ENCODE measurements at regions not wholly inside any gene's neighbourhood (a gene's known extent, or its start where the extent isn't known, plus 50 kb on each side); places are given as distances from the start of the nearest gene placed in this dataset.
"Not testable (repeated sequence)": the region's sequence is repeated elsewhere in the genome, so short reads cannot be mapped to it uniquely, and the experiment has no call there.

DNA sequence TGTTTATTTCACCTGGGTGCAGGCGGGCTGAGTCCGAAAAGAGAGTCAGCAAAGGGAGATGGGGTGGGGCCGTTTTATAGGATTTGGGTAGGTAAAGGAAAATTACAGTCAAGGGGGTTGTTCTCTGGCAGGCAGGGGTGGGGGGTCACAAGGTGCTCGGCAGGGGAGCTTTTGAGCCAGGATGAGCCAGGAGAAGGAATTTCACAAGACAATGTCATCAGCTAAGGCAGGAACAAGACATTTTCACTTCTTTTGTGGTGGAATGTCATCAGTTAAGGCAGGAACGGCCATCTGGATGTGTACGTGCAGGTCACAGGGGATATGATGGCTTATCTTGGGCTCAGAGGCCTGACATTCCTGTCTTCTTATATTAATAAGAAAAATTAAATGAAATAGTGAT, 115.8 kb upstream of the KCNJ3 start:
- not testable (repeated sequence) for DNase-seq (ENCODE audit: low read depth)

DNA sequence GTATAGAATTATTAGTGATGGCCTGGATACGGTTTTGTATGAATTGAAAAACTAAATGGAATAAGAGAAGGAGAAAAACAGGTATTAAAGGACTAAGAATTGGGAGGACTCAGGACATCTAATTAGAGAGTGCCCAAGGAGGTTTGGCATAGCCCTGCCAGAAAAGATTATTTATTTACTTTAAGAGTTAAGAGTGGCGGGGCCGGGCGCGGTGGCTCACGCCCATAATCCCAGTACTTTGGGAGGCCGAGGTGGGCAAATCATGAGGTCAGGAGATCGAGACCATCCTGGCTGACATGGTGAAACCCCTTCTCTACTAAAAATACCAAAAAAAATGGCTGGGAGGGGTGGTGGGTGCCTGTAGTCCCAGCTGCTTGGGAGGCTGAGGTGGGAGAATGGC, 115.2 kb upstream of the KCNJ3 start:
- DNase-seq (ENCODE audit: low read depth), result not testable (repeated sequence)

DNA sequence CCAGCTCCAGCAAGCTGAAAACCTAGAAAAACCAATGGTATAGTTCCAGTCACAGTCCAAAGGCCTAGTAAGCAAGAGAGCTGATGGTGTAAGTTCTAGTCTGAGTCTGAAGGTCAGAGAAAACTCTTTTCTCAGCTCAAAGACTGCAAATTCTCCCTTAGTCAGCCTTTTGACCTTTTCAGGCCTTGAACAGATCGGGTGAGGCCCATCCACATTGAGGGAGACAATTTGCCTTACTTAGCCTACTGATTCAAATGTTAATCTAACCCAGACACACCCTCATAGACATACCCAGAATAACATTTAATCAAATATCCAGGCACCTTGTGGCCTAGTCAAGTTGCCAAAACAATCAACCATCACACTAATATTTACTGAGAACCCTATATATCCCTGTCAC, 110.8 kb upstream of the KCNJ3 start:
- DNase-seq (ENCODE audit: low read depth), result no peak

DNA sequence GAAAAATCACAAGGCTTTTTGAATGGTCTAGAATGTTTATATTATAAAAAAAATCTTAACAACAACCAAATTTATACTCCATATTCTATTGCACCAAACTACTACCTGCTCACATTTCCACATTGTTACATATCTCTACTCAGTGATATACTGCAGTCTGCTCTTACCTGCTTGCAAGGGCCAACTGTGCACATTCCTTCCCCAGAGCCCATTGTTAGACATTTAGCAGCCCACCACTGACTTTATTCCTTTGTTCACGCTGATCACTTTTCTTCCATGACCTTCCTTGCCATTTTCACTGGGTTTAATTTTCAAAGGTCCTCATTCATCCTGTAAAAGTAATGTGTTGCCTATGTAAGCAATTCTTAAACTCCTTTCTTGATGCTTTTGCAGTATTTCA, 109.7 kb upstream of the KCNJ3 start:
- DNase-seq (ENCODE audit: low read depth), result no peak

DNA sequence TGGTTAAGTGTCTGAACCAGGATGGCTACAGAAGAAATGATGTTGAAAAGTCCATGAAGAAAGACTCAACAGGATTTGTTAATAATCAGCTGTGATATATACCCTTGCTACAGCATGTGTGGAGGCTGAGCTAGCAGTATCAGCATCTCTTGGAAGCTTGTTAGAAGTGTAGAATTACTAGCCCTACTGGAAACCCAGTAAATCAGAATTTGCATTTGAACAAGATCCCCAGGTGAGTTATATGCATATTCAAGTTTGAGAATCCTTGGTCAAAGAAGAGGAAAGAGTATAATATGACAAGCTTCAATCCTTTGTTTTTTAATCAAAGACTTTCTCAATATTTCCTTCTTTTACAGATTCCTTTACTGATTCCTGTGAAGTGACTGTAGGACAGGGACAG, 109.0 kb upstream of the KCNJ3 start:
- no peak for DNase-seq (ENCODE audit: low read depth)

DNA sequence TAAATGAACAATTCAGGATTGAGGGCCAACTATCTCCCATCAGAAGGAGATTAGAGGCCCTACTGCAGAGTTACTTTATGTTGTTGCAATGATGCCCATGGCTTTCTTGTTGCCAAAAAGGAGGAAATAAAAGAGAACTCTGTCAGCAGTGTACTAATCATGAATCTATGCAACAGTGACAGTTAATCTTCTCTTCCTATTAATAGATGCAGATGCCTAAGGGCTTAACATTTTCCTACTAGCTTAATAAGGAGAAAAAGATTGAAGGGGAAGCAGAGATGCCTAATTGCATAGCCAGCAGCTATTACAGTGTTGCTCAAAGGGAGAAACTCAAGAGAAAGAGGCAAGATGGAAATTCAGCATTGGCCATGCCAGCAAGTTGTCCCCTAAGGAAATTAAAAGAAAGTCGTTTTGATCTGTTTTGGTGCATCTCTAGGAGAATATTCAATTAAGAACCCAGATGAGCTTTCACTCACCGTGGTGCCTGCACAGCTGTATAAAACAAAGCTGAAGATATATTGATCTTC, 107.1 kb upstream of the KCNJ3 start:
- no peak for DNase-seq (ENCODE audit: low read depth)

DNA sequence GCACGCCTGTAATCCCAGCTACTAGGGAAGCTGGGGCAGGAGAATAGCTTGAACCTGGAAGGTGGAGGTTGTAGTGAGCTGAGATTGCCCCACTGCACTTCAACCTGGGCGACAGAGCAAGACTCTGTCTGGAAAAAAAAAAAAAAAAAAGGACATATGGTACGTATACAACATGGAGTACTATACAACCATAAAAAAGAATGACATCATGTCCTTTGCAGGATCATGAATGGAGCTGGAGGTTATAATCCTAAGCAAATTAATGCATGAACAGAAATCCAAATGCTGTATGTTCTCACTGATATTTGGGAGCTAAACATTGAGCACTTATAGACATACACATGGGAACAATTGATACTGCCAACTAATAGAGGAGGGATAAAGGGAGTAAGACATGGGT, 99.3 kb upstream of the KCNJ3 start:
- no peak for DNase-seq (ENCODE audit: low read depth)

DNA sequence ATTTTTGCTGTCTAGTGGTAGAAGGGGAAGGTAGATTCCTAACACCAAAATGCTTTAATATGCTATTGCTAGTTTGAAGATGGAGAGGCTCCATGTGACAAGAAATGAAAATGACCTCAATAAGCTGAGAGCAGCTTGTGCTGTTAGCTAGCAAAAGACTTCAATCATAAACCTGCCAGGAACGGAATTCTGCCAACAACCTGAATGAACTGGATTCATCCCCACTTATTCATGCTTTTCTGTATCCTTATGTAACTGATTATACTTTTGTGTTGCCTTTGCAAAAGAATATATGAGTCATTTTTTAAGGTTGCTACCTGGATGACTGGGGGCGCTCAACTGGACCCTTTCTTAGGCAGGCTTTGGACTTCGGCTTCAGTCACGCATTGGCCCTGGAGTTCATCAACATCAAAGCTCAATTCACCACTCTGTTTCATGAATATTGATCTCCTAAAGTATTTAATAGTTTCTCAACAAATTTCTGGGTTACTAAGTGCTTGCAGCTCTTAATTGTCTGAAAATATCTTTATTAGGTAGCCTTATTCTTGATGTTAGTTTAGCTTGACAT, 97.5 kb upstream of the KCNJ3 start:
- no peak for DNase-seq (ENCODE audit: low read depth)

DNA sequence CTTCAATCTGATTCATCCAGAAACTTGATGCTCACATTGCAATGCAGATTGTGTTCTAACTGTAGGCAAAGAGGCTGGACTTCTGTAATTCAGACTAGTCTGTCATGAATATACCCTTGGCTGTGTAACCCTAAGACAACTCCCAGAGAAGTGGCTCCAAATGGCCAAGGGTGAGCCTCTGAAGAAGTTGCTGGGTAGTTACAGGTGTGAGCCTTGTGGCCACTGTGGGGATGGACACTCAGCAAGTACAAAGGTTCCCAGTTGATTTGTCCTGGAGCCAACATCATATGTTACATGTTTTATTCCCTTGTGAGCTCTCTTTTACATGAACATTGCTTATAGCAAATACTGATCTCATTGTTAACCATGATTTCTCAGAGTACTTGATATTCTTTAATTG, 94.8 kb upstream of the KCNJ3 start:
- DNase-seq (ENCODE audit: low read depth), result no peak

DNA sequence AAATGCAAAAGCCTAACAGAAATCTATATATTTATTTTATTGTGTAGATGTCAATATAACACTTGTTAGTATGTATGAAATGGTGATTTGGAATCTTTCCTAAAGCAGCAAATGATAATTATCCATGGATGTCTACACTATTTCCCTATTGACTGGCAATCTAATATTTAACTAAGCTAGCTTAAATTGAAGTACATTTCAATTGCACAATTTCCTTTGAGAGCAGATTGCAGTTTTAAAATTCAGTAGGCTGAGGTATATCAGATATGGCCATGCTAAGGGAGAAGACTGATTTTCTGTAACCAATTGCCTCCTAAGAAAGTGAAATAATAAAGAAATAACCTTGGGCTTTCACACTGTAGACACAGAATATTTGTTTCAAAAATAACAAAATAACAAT, 90.1 kb upstream of the KCNJ3 start:
- DNase-seq (ENCODE audit: low read depth), result no peak

DNA sequence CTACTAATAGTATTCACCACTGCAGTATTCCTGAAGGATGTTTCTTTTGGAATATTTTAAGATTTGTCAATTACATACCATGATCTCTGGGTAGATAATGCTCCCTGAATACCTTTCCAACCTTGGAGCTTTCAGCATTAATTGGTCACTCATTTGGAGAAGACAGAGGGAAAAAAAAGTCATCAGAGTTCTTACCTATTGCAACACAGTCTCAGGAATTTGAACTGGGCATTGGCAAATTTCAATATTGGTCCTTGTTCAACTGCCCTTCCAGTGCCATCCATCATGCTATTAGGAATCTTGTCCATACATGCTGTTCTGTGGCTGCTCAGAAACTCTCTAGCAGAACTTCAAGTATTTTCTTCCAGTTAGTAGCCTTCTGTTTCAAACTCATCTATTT, 83.6 kb upstream of the KCNJ3 start:
- no peak for DNase-seq (ENCODE audit: low read depth)

DNA sequence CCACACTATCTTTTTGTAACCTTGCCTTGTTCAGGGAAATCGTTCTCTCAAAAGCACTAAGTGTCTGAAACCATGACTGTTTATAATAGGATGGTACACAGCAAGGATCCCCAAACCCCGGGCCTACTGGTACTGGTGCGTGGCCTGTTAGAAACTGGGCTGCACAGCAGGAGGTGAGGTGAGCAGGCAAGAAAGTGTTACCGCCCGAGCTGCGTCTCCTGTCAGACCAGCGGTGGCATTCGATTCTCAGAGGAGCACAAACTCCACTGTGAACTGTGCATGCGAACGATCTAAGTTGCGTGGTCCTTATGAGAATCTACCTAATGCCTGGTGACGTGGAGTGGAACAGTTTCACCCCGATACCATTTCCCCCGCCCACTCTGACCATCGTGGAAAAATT, 81.8 kb upstream of the KCNJ3 start:
- DNase-seq (ENCODE audit: low read depth), result no peak

DNA sequence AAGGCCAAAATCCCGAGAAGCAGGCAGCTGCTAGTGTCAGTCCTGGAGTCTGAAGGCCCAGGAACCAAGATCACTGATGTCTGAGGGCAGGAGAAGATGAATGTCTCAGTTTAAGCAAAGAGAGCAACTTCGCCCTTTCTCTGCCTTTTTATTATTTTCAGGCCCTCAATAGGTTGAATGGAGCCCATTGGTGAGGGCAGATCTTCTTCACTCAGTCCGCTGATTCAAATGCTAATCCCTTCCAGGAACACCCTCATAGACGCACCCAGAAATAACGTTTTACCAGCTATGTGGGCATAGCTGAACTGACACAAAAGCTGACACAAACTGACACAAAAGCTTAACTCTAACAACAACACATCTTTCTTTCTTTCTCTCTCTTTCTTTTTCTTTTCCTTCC, 78.0 kb upstream of the KCNJ3 start:
- no peak for DNase-seq (ENCODE audit: low read depth)

DNA sequence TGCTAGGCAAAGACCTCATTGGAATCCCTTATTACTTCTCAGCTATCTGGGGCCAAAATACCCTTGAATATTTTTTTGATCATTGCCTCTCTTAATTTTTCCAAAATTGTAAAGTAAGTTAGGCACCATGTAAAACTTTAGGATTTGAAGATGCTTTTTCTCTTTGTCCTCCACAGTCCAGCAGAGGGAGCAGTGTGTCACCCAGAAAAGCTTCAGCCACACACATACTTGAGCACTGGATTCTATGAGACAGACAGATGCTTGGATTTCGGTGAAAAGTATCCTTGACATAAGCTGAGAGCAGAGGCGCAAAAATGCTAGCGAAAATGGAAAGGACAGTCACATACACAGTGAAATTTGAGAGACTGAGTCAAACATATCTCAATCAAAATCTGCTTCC, 74.7 kb upstream of the KCNJ3 start:
- peak; percentile 35 for DNase-seq (ENCODE audit: low read depth)

DNA sequence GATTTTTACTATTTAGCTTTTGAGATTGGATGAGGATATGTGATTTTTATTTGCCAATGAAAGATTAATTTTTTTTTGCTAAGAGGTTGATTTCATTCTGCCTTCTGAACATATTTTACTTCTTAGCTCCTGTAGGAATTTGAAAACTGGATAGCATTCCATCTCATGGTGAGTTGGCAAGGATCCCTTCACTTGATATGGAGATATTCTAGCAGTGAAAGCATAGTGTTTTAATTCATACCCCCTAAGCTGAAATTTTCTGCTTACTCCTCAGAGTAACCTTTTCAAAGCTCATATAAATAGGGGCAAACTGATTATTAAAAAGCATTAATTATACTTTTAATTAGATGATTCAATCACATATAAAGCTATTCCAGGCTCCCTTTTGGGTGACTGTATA, 61.0 kb upstream of the KCNJ3 start:
- DNase-seq (ENCODE audit: low read depth), result peak; percentile 0

DNA sequence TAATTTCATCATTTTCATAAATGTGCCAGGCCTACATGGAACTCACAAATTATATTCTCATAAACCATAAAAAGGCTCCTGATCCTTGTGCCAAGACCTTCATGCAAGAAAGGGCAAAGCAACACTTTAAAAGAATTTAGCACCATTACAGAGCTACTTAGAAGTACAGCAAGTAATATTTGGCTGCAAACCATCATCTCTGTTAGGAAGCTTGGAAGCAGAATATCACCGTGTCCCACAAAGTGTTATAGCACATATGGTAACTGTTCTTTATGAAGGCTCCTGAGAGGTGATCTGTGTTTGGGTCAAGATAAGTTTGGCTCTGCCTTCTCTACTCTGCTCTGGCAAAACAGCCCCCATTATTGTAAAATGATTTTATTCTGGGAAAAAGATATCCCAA, 59.7 kb upstream of the KCNJ3 start:
- DNase-seq (ENCODE audit: low read depth), result no peak

DNA sequence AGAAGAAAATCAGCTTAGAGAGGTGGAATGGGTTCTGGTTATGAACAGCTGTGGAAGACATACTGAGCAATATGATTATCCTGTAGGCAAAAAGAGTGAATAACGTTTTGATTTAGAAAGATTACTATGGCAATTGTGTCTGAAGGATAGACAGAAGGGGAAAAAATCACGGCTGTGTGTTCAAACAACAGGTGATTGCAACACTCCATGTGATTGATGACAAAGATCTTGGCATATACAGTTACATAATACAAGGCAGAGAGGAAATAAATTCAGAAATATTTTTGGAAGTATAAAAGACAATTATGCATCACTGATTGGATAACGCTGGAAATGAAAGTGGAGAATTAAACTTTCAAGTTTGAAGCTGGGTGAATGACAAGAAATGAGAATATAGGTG, 58.5 kb upstream of the KCNJ3 start:
- no peak for DNase-seq (ENCODE audit: low read depth)

Data from iris pigment epithelial cell (primary cell).